OCI-LY1 (cell line): ENCODE measurements at regions not wholly inside any gene's neighbourhood (a gene's known extent, or its start where the extent isn't known, plus 50 kb on each side); places are given as distances from the start of the nearest gene placed in this dataset.

Source experiments
- H2AFZ ChIP-seq: fragments of 200-600 bp; sonication (generic), shearing (Covaris generic); 2 replicates; pipeline ENCODE4 v1.6.0; 2014; ENCODE audit warnings: antibody characterized with exemption, mild to moderate bottlenecking, low read length
- H3F3A ChIP-seq: fragments of 200-600 bp; sonication (generic), shearing (Covaris generic); 2 replicates; pipeline ENCODE4 v1.6.0; 2014; ENCODE audit warnings: mild to moderate bottlenecking, antibody characterized with exemption, low read length, moderate library complexity; ENCODE audit not compliant: insufficient read depth
- H3K27ac ChIP-seq: fragments of 200-600 bp; sonication (generic); 2 replicates; pipeline ENCODE4 v1.5.1; 2014; ENCODE audit warnings: low read length, mixed run types, mild to moderate bottlenecking, low read depth; ENCODE audit not compliant: poor library complexity, severe bottlenecking
- H3K27me3 ChIP-seq: fragments of 200-600 bp; sonication (generic); 2 replicates; pipeline ENCODE4 v1.6.0; 2014; ENCODE audit warnings: antibody characterized with exemption, mild to moderate bottlenecking, low read length, moderate library complexity; ENCODE audit not compliant: insufficient read depth
- H3K36me3 ChIP-seq: fragments of 200-600 bp; sonication (generic); 2 replicates; pipeline ENCODE4 v1.6.1; 2014; ENCODE audit warnings: mild to moderate bottlenecking, antibody characterized with exemption, low read length, moderate library complexity, mixed read lengths; ENCODE audit not compliant: insufficient read depth
- H3K4me1 ChIP-seq: fragments of 200-600 bp; sonication (generic); 2 replicates; pipeline ENCODE4 v1.5.1; 2014; ENCODE audit warnings: mild to moderate bottlenecking, low read length, moderate library complexity; ENCODE audit not compliant: insufficient read depth, severe bottlenecking
- H3K4me2 ChIP-seq: fragments of 200-600 bp; sonication (generic), shearing (Covaris generic); 2 replicates; pipeline ENCODE4 v1.6.1; 2014; ENCODE audit warnings: low read length
- H3K4me3 ChIP-seq: fragments of 200-600 bp; sonication (generic); 2 replicates; pipeline ENCODE4 v1.5.1; 2014; ENCODE audit warnings: low read length, low read depth, mild to moderate bottlenecking, mixed read lengths; ENCODE audit not compliant: poor library complexity, severe bottlenecking
- H3K79me2 ChIP-seq: fragments of 200-600 bp; shearing (Covaris generic); 2 replicates; pipeline ENCODE4 v1.6.1; 2016; ENCODE audit warnings: mixed run types, low read length, mixed read lengths; ENCODE audit not compliant: insufficient read depth
- H3K9ac ChIP-seq: fragments of 200-600 bp; sonication (generic), shearing (Covaris generic); 2 replicates; pipeline ENCODE4 v1.6.1; 2014; ENCODE audit warnings: mild to moderate bottlenecking, low read length, mixed read lengths
- H3K9me2 ChIP-seq: fragments of 200-600 bp; sonication (generic), shearing (Covaris generic); 2 replicates; pipeline ENCODE4 v1.6.1; 2014; ENCODE audit warnings: low read depth, mild to moderate bottlenecking, low read length, mixed read lengths
- H3K9me3 ChIP-seq: fragments of 200-600 bp; shearing (Covaris generic); 2 replicates; pipeline ENCODE4 v1.6.1; 2014; ENCODE audit warnings: low read length, mixed read lengths
- H4K20me1 ChIP-seq: fragments of 200-600 bp; sonication (generic), shearing (Covaris generic); 2 replicates; pipeline ENCODE4 v1.6.0; 2016; ENCODE audit warnings: mild to moderate bottlenecking, low read length; ENCODE audit not compliant: insufficient read depth
- EZH2 ChIP-seq: fragments of 200-600 bp; sonication (generic), shearing (Covaris generic); IDR thresholded peaks from 2 replicates; pipeline ENCODE4 v1.8.0; 2017; ENCODE audit warnings: borderline replicate concordance, mixed run types, mild to moderate bottlenecking, antibody characterized with exemption, low read length, moderate library complexity, mixed read lengths
- TF ChIP-seq, protein P1 (sequence below): fragments of 200-600 bp; sonication (generic), shearing (Covaris generic); IDR thresholded peaks from 2 replicates; pipeline ENCODE4 v1.5.1; 2017; ENCODE audit warnings: mild to moderate bottlenecking, antibody characterized with exemption, low read length, moderate library complexity, mixed read lengths

DNA sequence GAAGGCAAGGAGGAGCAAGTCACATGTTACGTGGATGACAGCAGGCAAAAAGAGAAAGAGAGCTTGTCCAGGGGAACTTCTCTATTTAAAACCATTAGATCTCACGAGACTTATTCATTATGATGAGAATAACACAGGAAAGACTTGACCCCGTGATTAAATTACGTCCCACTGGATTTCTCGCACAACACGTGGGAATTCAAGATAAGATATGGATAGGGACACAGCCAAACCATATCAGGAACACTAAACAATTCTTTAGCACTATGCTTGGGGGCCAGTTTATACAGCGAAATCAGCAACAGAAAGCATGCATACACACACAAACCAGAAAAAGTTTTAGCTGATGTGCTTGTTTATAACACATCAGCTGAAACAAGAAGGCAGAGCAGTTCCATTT, 704.2 kb downstream of the OTOL1 start:
- no peaks in the 10 kb centered on the region for H3K4me1 ChIP-seq
- no peak overlapping the region for H2AFZ ChIP-seq
- no peak overlapping the region for H3K9ac ChIP-seq
- TF ChIP-seq, protein P1, sequence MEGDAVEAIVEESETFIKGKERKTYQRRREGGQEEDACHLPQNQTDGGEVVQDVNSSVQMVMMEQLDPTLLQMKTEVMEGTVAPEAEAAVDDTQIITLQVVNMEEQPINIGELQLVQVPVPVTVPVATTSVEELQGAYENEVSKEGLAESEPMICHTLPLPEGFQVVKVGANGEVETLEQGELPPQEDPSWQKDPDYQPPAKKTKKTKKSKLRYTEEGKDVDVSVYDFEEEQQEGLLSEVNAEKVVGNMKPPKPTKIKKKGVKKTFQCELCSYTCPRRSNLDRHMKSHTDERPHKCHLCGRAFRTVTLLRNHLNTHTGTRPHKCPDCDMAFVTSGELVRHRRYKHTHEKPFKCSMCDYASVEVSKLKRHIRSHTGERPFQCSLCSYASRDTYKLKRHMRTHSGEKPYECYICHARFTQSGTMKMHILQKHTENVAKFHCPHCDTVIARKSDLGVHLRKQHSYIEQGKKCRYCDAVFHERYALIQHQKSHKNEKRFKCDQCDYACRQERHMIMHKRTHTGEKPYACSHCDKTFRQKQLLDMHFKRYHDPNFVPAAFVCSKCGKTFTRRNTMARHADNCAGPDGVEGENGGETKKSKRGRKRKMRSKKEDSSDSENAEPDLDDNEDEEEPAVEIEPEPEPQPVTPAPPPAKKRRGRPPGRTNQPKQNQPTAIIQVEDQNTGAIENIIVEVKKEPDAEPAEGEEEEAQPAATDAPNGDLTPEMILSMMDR = no peak
- no peak for TF ChIP-seq EZH2
- H4K20me1 ChIP-seq = no peaks in the 10 kb centered on the region
- H3K79me2 ChIP-seq = no peaks in the 10 kb centered on the region
- no peaks in the 10 kb centered on the region for H3K9me3 ChIP-seq
- no peak overlapping the region for H3K4me2 ChIP-seq
- H3K36me3 ChIP-seq = no peaks in the 10 kb centered on the region
- no peak overlapping the region for H3K27ac ChIP-seq
- no peaks in the 10 kb centered on the region for H3K27me3 ChIP-seq
- H3K4me3 ChIP-seq = no peak overlapping the region
- no peaks in the 10 kb centered on the region for H3F3A ChIP-seq
- H3K9me2 ChIP-seq = no peaks in the 10 kb centered on the region

DNA sequence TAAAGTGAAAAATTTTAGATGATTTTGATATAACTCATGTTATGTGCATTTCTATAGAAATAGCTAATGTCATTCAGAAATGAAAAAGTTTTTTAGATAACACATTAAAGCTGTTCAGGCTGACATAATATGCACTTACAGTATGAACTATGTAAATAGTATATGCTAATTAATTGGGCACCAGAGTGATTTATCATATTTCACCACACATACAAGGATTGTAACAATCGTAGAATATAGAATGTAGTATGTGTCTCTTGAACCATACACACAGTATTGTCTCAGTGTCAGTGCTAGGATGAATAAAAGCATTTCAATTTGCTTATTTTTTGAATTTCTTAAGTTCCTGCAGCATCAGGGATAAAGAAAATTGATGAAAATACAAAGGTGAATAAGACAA, 710.0 kb downstream of the OTOL1 start:
- H3K79me2 ChIP-seq = no peaks in the 10 kb centered on the region
- H3K9me3 ChIP-seq = no peaks in the 10 kb centered on the region
- H3K9ac ChIP-seq = no peak overlapping the region
- no peak overlapping the region for H3K4me2 ChIP-seq
- H4K20me1 ChIP-seq = no peaks in the 10 kb centered on the region
- H3K27me3 ChIP-seq = no peaks in the 10 kb centered on the region
- H3K27ac ChIP-seq = no peak overlapping the region
- no peaks in the 10 kb centered on the region for H3F3A ChIP-seq
- no peaks in the 10 kb centered on the region for H3K4me1 ChIP-seq
- H3K36me3 ChIP-seq = no peaks in the 10 kb centered on the region
- H3K4me3 ChIP-seq = no peak overlapping the region
- no peaks in the 10 kb centered on the region for H3K9me2 ChIP-seq
- no peak overlapping the region for H2AFZ ChIP-seq
- no peak for TF ChIP-seq EZH2
- TF ChIP-seq, protein P1 = no peak

DNA sequence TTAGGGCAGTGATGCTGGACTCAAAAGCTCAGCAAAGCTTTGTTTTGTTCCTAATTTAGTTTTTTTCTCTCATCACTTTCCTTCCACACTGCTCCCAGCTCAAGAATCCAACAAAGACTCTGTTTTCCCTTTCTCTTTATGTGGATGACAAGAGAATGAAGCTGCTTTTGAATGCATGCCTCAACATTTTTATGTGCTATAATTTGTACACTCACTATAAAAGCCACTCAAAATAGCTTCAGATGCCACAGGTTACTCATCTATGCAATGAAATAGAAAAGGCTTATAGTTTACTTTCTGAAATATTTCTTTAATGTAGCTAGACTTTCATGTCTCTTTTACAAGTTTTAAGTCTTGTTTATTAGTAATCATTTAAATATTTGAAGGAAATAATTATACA, 714.9 kb downstream of the OTOL1 start:
- H3K36me3 ChIP-seq = no peaks in the 10 kb centered on the region
- no peaks in the 10 kb centered on the region for H3K9me3 ChIP-seq
- no peaks in the 10 kb centered on the region for H3K79me2 ChIP-seq
- H2AFZ ChIP-seq = no peak overlapping the region
- no peak overlapping the region for H3K27ac ChIP-seq
- H3K9ac ChIP-seq = no peak overlapping the region
- no peak overlapping the region for H3K4me2 ChIP-seq
- H3F3A ChIP-seq = no peaks in the 10 kb centered on the region
- TF ChIP-seq, protein P1 = no peak
- TF ChIP-seq EZH2 = no peak
- no peaks in the 10 kb centered on the region for H3K4me1 ChIP-seq
- no peak overlapping the region for H3K4me3 ChIP-seq
- H4K20me1 ChIP-seq = no peaks in the 10 kb centered on the region
- no peaks in the 10 kb centered on the region for H3K27me3 ChIP-seq
- H3K9me2 ChIP-seq = no peaks in the 10 kb centered on the region
